Retinal pigment epithelial cell (primary cell): ENCODE measurements at regions not wholly inside any gene's neighbourhood (a gene's known extent, or its start where the extent isn't known, plus 50 kb on each side); places are given as distances from the start of the nearest gene placed in this dataset.
"Not testable (repeated sequence)": the region's sequence is repeated elsewhere in the genome, so short reads cannot be mapped to it uniquely, and the experiment has no call there.

Experiments
- DNase-seq: peaks from one replicate; pipeline ENCODE4 v3.0.0-alpha.2; 2010; ENCODE audit warnings: low read depth
- H3K4me3 ChIP-seq: 2 replicates; pipeline ENCODE4 v1.5.1; 2011; ENCODE audit warnings: mild to moderate bottlenecking, low read length, control low read depth, moderate library complexity
- TF ChIP-seq, protein P1 (sequence below): conservative IDR thresholded peaks from 2 replicates; pipeline ENCODE4 v1.5.1; 2011; ENCODE audit warnings: low read depth, low read length, control low read depth, inconsistent platforms

GRCh38 chr4:125187226-125188176 lies 127.3 kb upstream of the FAT4 start:
- TF ChIP-seq, protein P1, sequence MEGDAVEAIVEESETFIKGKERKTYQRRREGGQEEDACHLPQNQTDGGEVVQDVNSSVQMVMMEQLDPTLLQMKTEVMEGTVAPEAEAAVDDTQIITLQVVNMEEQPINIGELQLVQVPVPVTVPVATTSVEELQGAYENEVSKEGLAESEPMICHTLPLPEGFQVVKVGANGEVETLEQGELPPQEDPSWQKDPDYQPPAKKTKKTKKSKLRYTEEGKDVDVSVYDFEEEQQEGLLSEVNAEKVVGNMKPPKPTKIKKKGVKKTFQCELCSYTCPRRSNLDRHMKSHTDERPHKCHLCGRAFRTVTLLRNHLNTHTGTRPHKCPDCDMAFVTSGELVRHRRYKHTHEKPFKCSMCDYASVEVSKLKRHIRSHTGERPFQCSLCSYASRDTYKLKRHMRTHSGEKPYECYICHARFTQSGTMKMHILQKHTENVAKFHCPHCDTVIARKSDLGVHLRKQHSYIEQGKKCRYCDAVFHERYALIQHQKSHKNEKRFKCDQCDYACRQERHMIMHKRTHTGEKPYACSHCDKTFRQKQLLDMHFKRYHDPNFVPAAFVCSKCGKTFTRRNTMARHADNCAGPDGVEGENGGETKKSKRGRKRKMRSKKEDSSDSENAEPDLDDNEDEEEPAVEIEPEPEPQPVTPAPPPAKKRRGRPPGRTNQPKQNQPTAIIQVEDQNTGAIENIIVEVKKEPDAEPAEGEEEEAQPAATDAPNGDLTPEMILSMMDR: no peak
- DNase-seq: peak; percentile 23
- no peak overlapping the region for H3K4me3 ChIP-seq

- TF ChIP-seq, protein P1: no peak
- no peak overlapping the region for H3K4me3 ChIP-seq
- DNase-seq: no peak
Observed at GRCh38 chr4:125184116-125184515, 130.6 kb upstream of the FAT4 start.

DNA sequence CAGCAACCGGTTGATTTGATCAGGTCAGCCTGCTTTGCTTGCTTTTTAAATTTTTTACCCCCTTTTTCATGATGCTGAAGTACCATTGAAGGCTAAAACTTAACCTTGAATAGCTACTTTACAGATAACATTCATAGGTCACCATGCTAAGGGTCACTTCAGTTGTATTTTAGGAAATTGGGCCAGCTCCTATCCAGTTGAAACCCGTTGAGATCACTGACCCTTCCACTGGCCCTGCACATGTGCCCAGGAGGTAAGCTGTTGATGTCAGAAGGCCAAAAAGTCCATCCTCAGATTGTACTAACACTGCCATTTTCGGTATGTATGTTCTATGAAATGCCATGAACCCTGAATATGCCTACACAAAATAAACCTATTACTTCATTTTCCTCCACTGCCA lies 133.0 kb upstream of the FAT4 start:
- TF ChIP-seq, protein P1: no peak
- no peak for DNase-seq
- no peak overlapping the region for H3K4me3 ChIP-seq

- no peak overlapping the region for H3K4me3 ChIP-seq
- no peak for DNase-seq
- TF ChIP-seq, protein P1: no peak
Observed at GRCh38 chr4:125179727-125180126, 135.0 kb upstream of the FAT4 start.

- H3K4me3 ChIP-seq: no peak overlapping the region
- TF ChIP-seq, protein P1: no peak
- no peak for DNase-seq
Observed at GRCh38 chr4:125169192-125169591, 145.6 kb upstream of the FAT4 start.

GRCh38 chr4:125168531-125168930 lies 146.2 kb upstream of the FAT4 start:
- TF ChIP-seq, protein P1: no peak
- DNase-seq: no peak
- no peak overlapping the region for H3K4me3 ChIP-seq

DNA sequence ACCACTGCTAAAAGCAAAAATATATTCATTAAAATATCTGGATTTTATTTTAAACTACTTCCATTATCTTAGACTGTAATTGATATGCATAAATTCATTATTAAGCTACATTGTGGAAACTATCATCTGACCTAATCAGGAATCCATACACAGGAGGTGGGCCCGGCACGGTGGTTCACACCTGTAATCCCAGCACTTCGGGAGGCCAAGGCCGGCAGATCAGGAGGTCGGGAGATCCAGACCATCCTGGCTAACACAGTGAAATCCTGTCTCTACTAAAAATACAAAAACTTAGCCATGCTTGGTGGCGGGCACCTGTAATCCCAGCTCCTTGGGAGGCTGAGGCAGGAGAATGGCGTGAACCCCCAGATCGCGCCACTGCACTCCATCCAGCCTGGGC lies 148.7 kb upstream of the FAT4 start:
- H3K4me3 ChIP-seq, DNase-seq: not testable (repeated sequence)
